GM12878 (cell line): ENCODE measurements at regions not wholly inside any gene's neighbourhood (a gene's known extent, or its start where the extent isn't known, plus 50 kb on each side); places are given as distances from the start of the nearest gene placed in this dataset.
A peak's percentile ranks its signal among the peaks of the same experiment; 100 is the strongest.

ENCODE experiments used
- ATAC-seq: fragments of 200-7000 bp; cut with Tn5 transposase; 3 replicates; pipeline ENCODE4 v1.9.1; 2020; ENCODE audit warnings: mild to moderate bottlenecking, moderate library complexity
- BruUV-seq: library from RNA; stranded (reverse); fragments of 400-500 nt; replicated peaks from 2 replicates; lab custom pipeline; 2021; lab: Mats Ljungman, UMichigan
- CTCF ChIA-PET: fragments of 300-600 bp; sonication (Branson Sonifier 250); formaldehyde crosslinking; extraction: SDS; loops from one replicate; lab custom pipeline; 2021; ENCODE audit warnings: inconsistent platforms; lab: Yijun Ruan, JAX
- POLR2A ChIA-PET: fragments of 350-600 bp; formaldehyde crosslinking; extraction: SDS; loops from one replicate; lab custom pipeline; 2021; ENCODE audit warnings: inconsistent platforms; lab: Charles Lee
- RAD21 ChIA-PET: fragments of 300-600 bp; sonication (Branson Sonifier 250); formaldehyde crosslinking; loops from one replicate; lab custom pipeline; 2023; ENCODE audit warnings: antibody characterized with exemption; ENCODE audit not compliant: unreplicated experiment; lab: Charles Lee
- SMC1A ChIA-PET: fragments of 300-600 bp; sonication (Branson Sonifier 250); formaldehyde crosslinking; loops from one replicate; lab custom pipeline; 2023; ENCODE audit not compliant: unreplicated experiment, uncharacterized antibody; lab: Charles Lee
- DNase-seq: peaks from one replicate; pipeline ENCODE4 v3.0.0-alpha.2; 2011; ENCODE audit warnings: low read depth, low spot score
- FAIRE-seq: peaks from 3 replicates; lab custom pipeline; 2011; peaks lifted over from hg19 to GRCh38; lab: Jason Lieb, UNC
- H2AFZ ChIP-seq: 2 replicates; pipeline ENCODE4 v1.6.0; 2011; ENCODE audit warnings: low read depth, low read length, control low read depth; ENCODE audit not compliant: control insufficient read depth
- H3K27ac ChIP-seq: 2 replicates; pipeline ENCODE4 v1.5.1; 2011; ENCODE audit warnings: control low read depth; ENCODE audit not compliant: control insufficient read depth, insufficient read depth
- H3K27me3 ChIP-seq, 2 experiments: replicated peaks in 1 of 2; 2 replicates each; pipeline versions ENCODE4 v1.6.0 to v1.6.1; 2011; ENCODE audit warnings: low read length in 1 of 2; ENCODE audit not compliant: control insufficient read depth in 2 of 2, insufficient read depth in 2 of 2
- H3K36me3 ChIP-seq, 2 experiments: 2 replicates each; pipeline ENCODE4 v1.5.1; 2011; ENCODE audit warnings: low read length in 1 of 2; ENCODE audit not compliant: control insufficient read depth in 2 of 2, insufficient read depth in 2 of 2
- H3K4me1 ChIP-seq: 2 replicates; pipeline ENCODE4 v1.6.1; 2011; ENCODE audit warnings: mild to moderate bottlenecking, low read length, moderate library complexity, mixed read lengths; ENCODE audit not compliant: control insufficient read depth, insufficient read depth
- H3K4me2 ChIP-seq: 2 replicates; pipeline ENCODE4 v1.6.0; 2011; ENCODE audit warnings: control low read depth; ENCODE audit not compliant: control insufficient read depth, insufficient read depth
- H3K4me3 ChIP-seq: fragments of 200-600 bp; sonication (generic); 2 replicates; pipeline ENCODE4 v1.5.1; 2016
- H3K79me2 ChIP-seq: 2 replicates; pipeline ENCODE4 v1.6.0; 2011; ENCODE audit warnings: low read length; ENCODE audit not compliant: control insufficient read depth, insufficient read depth
- H3K9ac ChIP-seq: 2 replicates; pipeline ENCODE4 v1.8.0; 2011; ENCODE audit warnings: low read length, control low read depth, mixed read lengths; ENCODE audit not compliant: control insufficient read depth, insufficient read depth
- H3K9me3 ChIP-seq: replicated peaks from 3 replicates; pipeline ENCODE4 v1.5.1; 2011; ENCODE audit warnings: mild to moderate bottlenecking, low read length; ENCODE audit not compliant: control insufficient read depth, insufficient read depth
- H4K20me1 ChIP-seq: 2 replicates; pipeline ENCODE4 v1.6.0; 2011; ENCODE audit not compliant: control insufficient read depth, insufficient read depth
- ATF2 ChIP-seq: IDR thresholded peaks from 2 replicates; pipeline ENCODE4 v1.6.1; 2012; ENCODE audit warnings: low read length, inconsistent platforms
- BHLHE40 ChIP-seq, 2 experiments: fragments of 450-650 bp in 1 of 2; IDR thresholded peaks; 2 replicates each; pipeline ENCODE4 v1.6.1; 2011 to 2017; ENCODE audit warnings: low read depth in 2 of 2, borderline replicate concordance in 1 of 2, improper control_type of control experiment in 1 of 2, low read length in 1 of 2, mild to moderate bottlenecking in 1 of 2
- BMI1 ChIP-seq: fragments of 450-650 bp; IDR thresholded peaks from 2 replicates; pipeline ENCODE4 v1.6.1; 2016; ENCODE audit warnings: mild to moderate bottlenecking, moderate library complexity, borderline replicate concordance
- CEBPB ChIP-seq, 2 experiments: fragments of 150-350 bp in 1 of 2; IDR thresholded peaks; 2 replicates each; pipeline ENCODE4 v1.6.1; 2012 to 2014; ENCODE audit warnings: low read depth in 2 of 2, low read length in 2 of 2, borderline replicate concordance in 1 of 2, inconsistent platforms in 1 of 2
- CHD1 ChIP-seq: IDR thresholded peaks from 2 replicates; pipeline ENCODE4 v1.6.1; 2012; ENCODE audit warnings: low read depth, low read length, improper control_type of control experiment
- CHD2 ChIP-seq: IDR thresholded peaks from 2 replicates; pipeline ENCODE4 v1.6.1; 2011; ENCODE audit warnings: low read depth, low read length, improper control_type of control experiment, borderline replicate concordance
- IKZF2 ChIP-seq, 2 experiments: fragments of 450-650 bp; IDR thresholded peaks; 2 replicates each; pipeline ENCODE4 v1.6.1; 2017; ENCODE audit warnings: mild to moderate bottlenecking in 2 of 2, moderate library complexity in 2 of 2
- NR2C2 ChIP-seq: IDR thresholded peaks from 2 replicates; pipeline ENCODE4 v1.6.1; 2011; ENCODE audit warnings: borderline replicate concordance, low read depth; ENCODE audit not compliant: control insufficient read depth, insufficient read length
- RAD51 ChIP-seq: fragments of 450-650 bp; IDR thresholded peaks from 2 replicates; pipeline ENCODE4 v1.6.1; 2016; ENCODE audit warnings: moderate library complexity, mild to moderate bottlenecking, inconsistent platforms
- RFX5 ChIP-seq: IDR thresholded peaks from 2 replicates; pipeline ENCODE4 v1.6.1; 2011; ENCODE audit warnings: low read depth, low read length, improper control_type of control experiment
- SIN3A ChIP-seq: IDR thresholded peaks from 2 replicates; pipeline ENCODE4 v1.6.1; 2012; ENCODE audit warnings: low read depth, low read length, improper control_type of control experiment
- SP1 ChIP-seq: IDR thresholded peaks from one replicate; pipeline ENCODE4 v1.6.1; 2011; ENCODE audit warnings: low read depth, low read length
- SREBF1 ChIP-seq: IDR thresholded peaks from 2 replicates; pipeline ENCODE4 v1.6.1; 2012; ENCODE audit warnings: mild to moderate bottlenecking, low read length
- STAT3 ChIP-seq: IDR thresholded peaks from 2 replicates; pipeline ENCODE4 v1.6.1; 2011; ENCODE audit warnings: low read depth, low read length, improper control_type of control experiment
- USF1 ChIP-seq: IDR thresholded peaks from 2 replicates; pipeline ENCODE4 v1.6.1; 2011; ENCODE audit warnings: borderline replicate concordance, low read depth, mild to moderate bottlenecking, moderate library complexity, mixed read lengths, low read length; ENCODE audit not compliant: insufficient read depth; ENCODE audit errors: extremely low read length
- ZSCAN29 ChIP-seq: fragments of 450-650 bp; IDR thresholded peaks from 2 replicates; pipeline ENCODE4 v1.6.1; 2017; ENCODE audit warnings: mild to moderate bottlenecking, moderate library complexity
- WGBS: methylation state at CpG from one replicate; pipeline ENCODE4 v1.1.6; 2016; ENCODE audit warnings: low lambda C conversion rate; ENCODE audit not compliant: insufficient replicate concordance, insufficient coverage; ENCODE audit errors: missing lambda C conversion rate; 5-methylcytosine and 5-hydroxymethylcytosine counted together
- in situ Hi-C: fragments of 300-500 bp; cut with MboI; formaldehyde crosslinking; loops from 9 replicates; pipeline ENCODE4 v1.14.3; 2018; ENCODE audit warnings: mixed read lengths
- intact Hi-C: fragments of 100-400 bp; cut with micrococcal nuclease; formaldehyde crosslinking; loops from one replicate; pipeline ENCODE4 v1.14.2; 2022; ENCODE audit not compliant: unreplicated experiment

- in situ Hi-C loops (no loop called here), intact Hi-C loops (no loop called here)
- H3K4me1 ChIP-seq = no peaks in the 10 kb centered on the region
- no TSS peak for BruUV-seq
- 41% methylated on average over 4 of the region's 4 CpGs for WGBS
- H3K4me3 ChIP-seq = no peak overlapping the region
- H3K27me3 ChIP-seq = no peaks in the 10 kb centered on the region; a peak in 1 of 4 replicates
- no peak for FAIRE-seq
- ChIA-PET CTCF (no interaction called here), RAD21 (no interaction called here), POLR2A (no interaction called here), SMC1A (no interaction called here)
- no peaks in the 10 kb centered on the region for H4K20me1 ChIP-seq
- no peak overlapping the region for H3K9ac ChIP-seq
- no peak overlapping the region for H3K4me2 ChIP-seq
- DNase-seq = no peak
- H3K36me3 ChIP-seq = no peaks in the 10 kb centered on the region
- no peaks in the 10 kb centered on the region; the same call in 2 of the 3 replicates for H3K9me3 ChIP-seq
- no peaks in the 10 kb centered on the region for H3K79me2 ChIP-seq
- no peak for ATAC-seq
- no peak overlapping the region for H3K27ac ChIP-seq
- no peak overlapping the region for H2AFZ ChIP-seq
- TF ChIP-seq RAD51 (peak; percentile 66; the same call in 1 of the 2 replicates), BHLHE40 (IDR thresholded peaks at IDR 0.05; ENCODE audit: borderline replicate concordance in 1 of 2, low read depth in 2 of 2, low read length in 1 of 2) (0 out of 4 replicates have a peak, but pooled peaks of 1 of the 2 experiments have one; percentile 18), BMI1 (no peak), SREBF1 (no peak)
Observed at GRCh38 chr1:209042413-209042812, 541.1 kb upstream of the CAMK1G start.

GRCh38 chr1:209045331-209046057 lies 538.0 kb upstream of the CAMK1G start:
- Histone ChIP-seq H2AFZ (no peak overlapping the region), H3K27me3 (no peaks in the 10 kb centered on the region; a peak in 1 of 4 replicates), H3K9me3 (no peaks in the 10 kb centered on the region; the same call in 2 of the 3 replicates), H3K4me2 (no peak overlapping the region), H3K9ac (no peak overlapping the region), H3K79me2 (no peaks in the 10 kb centered on the region), H4K20me1 (no peaks in the 10 kb centered on the region), H3K36me3 (no peaks in the 10 kb centered on the region), H3K4me1 (no peaks in the 10 kb centered on the region), H3K27ac (no peak overlapping the region), H3K4me3 (no peak overlapping the region)
- WGBS = 42% methylated on average over 4 of the region's 4 CpGs
- SMC1A ChIA-PET = no interaction called here
- intact Hi-C loops (no loop called here), in situ Hi-C loops (no loop called here)
- no peak for ATAC-seq
- CTCF ChIA-PET = no interaction called here
- POLR2A ChIA-PET = interaction anchor here (0.7 kb wide), 3 partner anchors 32 to 1160 kb away, joined by 4 to 10 read pairs (median 7); no protein-coding TSS in a partner anchor
- RAD21 ChIA-PET = no interaction called here
- no peak for DNase-seq
- BruUV-seq = no TSS peak
- FAIRE-seq = no peak
- TF ChIP-seq STAT3 (no peak), USF1 (no peak), SIN3A (no peak), IKZF2 (IDR thresholded peaks at IDR 0.05) (no peak), ATF2 (no peak), ZSCAN29 (no peak), SP1 (no peak), CEBPB (IDR thresholded peaks at IDR 0.05; ENCODE audit: borderline replicate concordance in 1 of 2, low read depth in 2 of 2, low read length in 2 of 2) (no peak), RFX5 (no peak), NR2C2 (no peak), CHD2 (no peak), CHD1 (no peak)
